ENCODE measurements at regions not wholly inside any gene's neighbourhood (a gene's known extent, or its start where the extent isn't known, plus 50 kb on each side); places are given as distances from the start of the nearest gene placed in this dataset.

DNA sequence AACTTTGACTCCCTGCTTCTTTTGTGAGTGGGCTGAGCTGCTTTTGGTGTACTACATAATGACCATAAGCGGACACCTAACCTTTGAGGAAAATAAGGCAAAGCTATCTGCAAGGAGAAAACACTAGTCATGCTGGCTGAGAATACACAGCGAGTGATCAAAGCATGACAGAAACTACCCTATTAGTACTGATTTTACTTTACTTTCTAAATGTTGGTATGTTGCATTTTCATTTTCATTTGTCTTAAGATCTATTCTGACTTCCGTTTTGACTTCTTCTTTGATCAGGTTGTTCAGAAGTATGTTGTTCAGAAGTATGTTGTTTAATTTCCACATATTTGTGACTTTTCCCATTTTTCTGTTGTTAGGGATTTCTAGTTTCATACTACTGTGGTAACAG, 361.1 kb downstream of the TRAM1L1 start (continued):
- TF ChIP-seq TAF1 (IDR thresholded peaks at IDR 0.05; ENCODE audit: borderline replicate concordance, low read depth, low read length), result no peak
- no peak for TF ChIP-seq YY1 (IDR thresholded peaks at IDR 0.05; ENCODE audit: low read depth)
- TF ChIP-seq RAD21 (IDR thresholded peaks at IDR 0.05; ENCODE audit: low read length), result no peak
- TF ChIP-seq NRF1 (IDR thresholded peaks at IDR 0.05; ENCODE audit: low read depth, low read length), result no peak
- no peak for TF ChIP-seq RFX5 (IDR thresholded peaks at IDR 0.05; ENCODE audit: low read length)
- TF ChIP-seq GABPA (IDR thresholded peaks at IDR 0.05; ENCODE audit: low read depth), result no peak

DNA sequence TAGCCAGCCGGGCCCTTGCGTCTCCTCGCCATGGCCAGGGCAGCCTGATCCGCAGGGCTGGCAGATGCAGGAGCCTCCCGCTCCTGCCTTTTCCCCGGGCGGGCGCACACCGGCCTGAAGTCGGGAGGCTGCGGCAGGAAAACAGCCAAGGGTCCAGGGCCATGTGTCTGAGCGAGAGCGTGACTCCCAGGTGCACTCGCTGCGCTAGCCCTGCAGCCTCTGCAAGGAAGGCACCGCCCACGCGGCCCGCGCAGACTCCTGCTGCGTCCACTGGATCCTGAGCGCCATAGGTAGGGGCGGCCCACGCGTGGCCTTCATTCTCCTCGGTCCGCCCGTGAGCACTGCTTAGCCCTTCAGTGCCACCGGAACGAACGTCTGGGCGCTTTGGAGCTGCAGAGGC, 379.9 kb downstream of the TRAM1L1 start:
- Histone ChIP-seq H3K27me3 (ENCODE audit: insufficient read depth) (no peaks in the 10 kb centered on the region), H3K4me1 (ENCODE audit: control insufficient read depth in 1 of 2, insufficient read depth in 2 of 2, low read depth in 1 of 2, low read length in 1 of 2) (no peaks in the 10 kb centered on the region), H3F3A (replicated peaks; ENCODE audit: insufficient read depth) (no peaks in the 10 kb centered on the region), H3K27ac (ENCODE audit: low read depth in 2 of 2, low read length in 1 of 2) (no peak overlapping the region), H3K4me3 (ENCODE audit: low read depth in 2 of 2, low read length in 1 of 2) (no peak overlapping the region), H3K79me2 (ENCODE audit: insufficient read depth) (no peaks in the 10 kb centered on the region), H3K9me2 (no peaks in the 10 kb centered on the region), H3K9ac (no peak overlapping the region), H2AFZ (ENCODE audit: low read depth) (no peak overlapping the region), H3K4me2 (no peak overlapping the region), H4K20me1 (ENCODE audit: insufficient read depth) (no peaks in the 10 kb centered on the region), H3K36me3 (replicated peaks in 1 of 2; ENCODE audit: control insufficient read depth in 1 of 2, insufficient read depth in 2 of 2, low read length in 1 of 2) (no peaks in the 10 kb centered on the region), H3K9me3 (no peaks in the 10 kb centered on the region)
- DNase-seq, result no peak
- WGBS (ENCODE audit: low lambda C conversion rate), result 62% methylated on average over 5 of the region's 32 CpGs
- no peak for TF ChIP-seq GABPA (IDR thresholded peaks at IDR 0.05; ENCODE audit: low read depth)
- TF ChIP-seq CHD2 (IDR thresholded peaks at IDR 0.05; ENCODE audit: low read length, partially characterized antibody), result no peak
- TF ChIP-seq ELF1 (IDR thresholded peaks at IDR 0.05), result no peak
- no peak for TF ChIP-seq JUND (IDR thresholded peaks at IDR 0.05)
- no peak for TF ChIP-seq RCOR1 (IDR thresholded peaks at IDR 0.05; ENCODE audit: low read length)
- TF ChIP-seq TAF1 (IDR thresholded peaks at IDR 0.05; ENCODE audit: borderline replicate concordance, low read depth, low read length), result no peak
- TF ChIP-seq NFIC (IDR thresholded peaks at IDR 0.05; ENCODE audit: borderline replicate concordance), result no peak
- TF ChIP-seq, protein P1, sequence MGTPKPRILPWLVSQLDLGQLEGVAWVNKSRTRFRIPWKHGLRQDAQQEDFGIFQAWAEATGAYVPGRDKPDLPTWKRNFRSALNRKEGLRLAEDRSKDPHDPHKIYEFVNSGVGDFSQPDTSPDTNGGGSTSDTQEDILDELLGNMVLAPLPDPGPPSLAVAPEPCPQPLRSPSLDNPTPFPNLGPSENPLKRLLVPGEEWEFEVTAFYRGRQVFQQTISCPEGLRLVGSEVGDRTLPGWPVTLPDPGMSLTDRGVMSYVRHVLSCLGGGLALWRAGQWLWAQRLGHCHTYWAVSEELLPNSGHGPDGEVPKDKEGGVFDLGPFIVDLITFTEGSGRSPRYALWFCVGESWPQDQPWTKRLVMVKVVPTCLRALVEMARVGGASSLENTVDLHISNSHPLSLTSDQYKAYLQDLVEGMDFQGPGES (IDR thresholded peaks at IDR 0.05; ENCODE audit: low read depth, low read length), result no peak
- TF ChIP-seq RXRA (IDR thresholded peaks at IDR 0.05; ENCODE audit: borderline replicate concordance, low read depth), result no peak
- no peak for TF ChIP-seq MXI1 (IDR thresholded peaks at IDR 0.05; ENCODE audit: low read depth, low read length)
- no peak for TF ChIP-seq EZH2phosphoT487 (IDR thresholded peaks at IDR 0.05; ENCODE audit: borderline replicate concordance, low read depth)
- POLR2A ChIA-PET, result no interaction called here
- CTCF ChIA-PET, result no interaction called here

DNA sequence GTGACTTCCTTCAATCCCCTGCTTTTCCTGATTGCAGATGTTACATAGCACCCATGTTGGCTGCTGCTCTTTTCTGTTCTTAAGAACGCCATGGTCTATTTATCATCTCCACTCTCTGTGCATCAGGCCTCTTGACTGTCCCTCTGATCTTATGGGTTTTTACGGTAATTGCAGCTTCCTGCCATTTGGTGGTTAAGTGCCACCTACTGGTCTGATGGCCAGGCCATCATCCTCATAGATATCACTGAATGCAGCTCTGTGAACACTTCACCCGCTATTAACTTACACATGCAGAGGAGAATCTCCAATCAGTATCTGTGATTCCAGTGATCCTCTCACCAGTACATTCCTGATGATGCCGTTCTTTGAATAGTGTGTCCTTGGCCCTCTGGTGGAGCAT, 382.4 kb downstream of the TRAM1L1 start:
- ChIA-PET POLR2A (no interaction called here), CTCF (interaction anchor here (0.9 to 1.2 kb wide), 2 partner anchors 8 to 9 kb away, joined by 3 to 4 read pairs; no protein-coding TSS in a partner anchor)
- no peaks in the 10 kb centered on the region for H4K20me1 ChIP-seq (ENCODE audit: insufficient read depth)
- peak; percentile 13 for DNase-seq
- H3K27ac ChIP-seq (ENCODE audit: low read depth in 2 of 2, low read length in 1 of 2), result no peak overlapping the region
- no peak overlapping the region for H3K9ac ChIP-seq
- WGBS (ENCODE audit: low lambda C conversion rate), result 56% methylated on average over 4 of the region's 4 CpGs
- no peak overlapping the region for H3K4me2 ChIP-seq
- H3K4me1 ChIP-seq (ENCODE audit: control insufficient read depth in 1 of 2, insufficient read depth in 2 of 2, low read depth in 1 of 2, low read length in 1 of 2), result no peaks in the 10 kb centered on the region
- no peaks in the 10 kb centered on the region for H3K9me3 ChIP-seq
- no peak overlapping the region for H2AFZ ChIP-seq (ENCODE audit: low read depth)
- H3K4me3 ChIP-seq (ENCODE audit: low read depth in 2 of 2, low read length in 1 of 2), result no peak overlapping the region
- no peaks in the 10 kb centered on the region for H3F3A ChIP-seq (replicated peaks; ENCODE audit: insufficient read depth)
- H3K79me2 ChIP-seq (ENCODE audit: insufficient read depth), result no peaks in the 10 kb centered on the region
- H3K36me3 ChIP-seq (replicated peaks in 1 of 2; ENCODE audit: control insufficient read depth in 1 of 2, insufficient read depth in 2 of 2, low read length in 1 of 2), result no peaks in the 10 kb centered on the region
- H3K9me2 ChIP-seq, result no peaks in the 10 kb centered on the region
- H3K27me3 ChIP-seq (ENCODE audit: insufficient read depth), result no peaks in the 10 kb centered on the region
- TF ChIP-seq RCOR1 (IDR thresholded peaks at IDR 0.05; ENCODE audit: low read length) (no peak), EZH2phosphoT487 (IDR thresholded peaks at IDR 0.05; ENCODE audit: borderline replicate concordance, low read depth) (no peak), MEF2A (IDR thresholded peaks at IDR 0.05; ENCODE audit: borderline replicate concordance, low read depth) (no peak), FOSL2 (IDR thresholded peaks at IDR 0.05; ENCODE audit: borderline replicate concordance, low read depth) (no peak), TAF1 (IDR thresholded peaks at IDR 0.05; ENCODE audit: borderline replicate concordance, low read depth, low read length) (no peak), CHD2 (IDR thresholded peaks at IDR 0.05; ENCODE audit: low read length, partially characterized antibody) (no peak), FOXM1 (IDR thresholded peaks at IDR 0.05; ENCODE audit: low read depth) (no peak), RAD21 (IDR thresholded peaks at IDR 0.05; ENCODE audit: low read length) (peak; percentile 5; the same call in 1 of the 2 replicates), JUND (IDR thresholded peaks at IDR 0.05) (no peak), EP300 (IDR thresholded peaks at IDR 0.05; ENCODE audit: borderline replicate concordance in 1 of 2, low read depth in 1 of 2, low read length in 1 of 2) (no peak)
- TF ChIP-seq, protein P2, sequence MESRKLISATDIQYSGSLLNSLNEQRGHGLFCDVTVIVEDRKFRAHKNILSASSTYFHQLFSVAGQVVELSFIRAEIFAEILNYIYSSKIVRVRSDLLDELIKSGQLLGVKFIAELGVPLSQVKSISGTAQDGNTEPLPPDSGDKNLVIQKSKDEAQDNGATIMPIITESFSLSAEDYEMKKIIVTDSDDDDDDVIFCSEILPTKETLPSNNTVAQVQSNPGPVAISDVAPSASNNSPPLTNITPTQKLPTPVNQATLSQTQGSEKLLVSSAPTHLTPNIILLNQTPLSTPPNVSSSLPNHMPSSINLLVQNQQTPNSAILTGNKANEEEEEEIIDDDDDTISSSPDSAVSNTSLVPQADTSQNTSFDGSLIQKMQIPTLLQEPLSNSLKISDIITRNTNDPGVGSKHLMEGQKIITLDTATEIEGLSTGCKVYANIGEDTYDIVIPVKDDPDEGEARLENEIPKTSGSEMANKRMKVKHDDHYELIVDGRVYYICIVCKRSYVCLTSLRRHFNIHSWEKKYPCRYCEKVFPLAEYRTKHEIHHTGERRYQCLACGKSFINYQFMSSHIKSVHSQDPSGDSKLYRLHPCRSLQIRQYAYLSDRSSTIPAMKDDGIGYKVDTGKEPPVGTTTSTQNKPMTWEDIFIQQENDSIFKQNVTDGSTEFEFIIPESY (IDR thresholded peaks at IDR 0.05; ENCODE audit: borderline replicate concordance, low read depth), result no peak
- TF ChIP-seq, protein P3, sequence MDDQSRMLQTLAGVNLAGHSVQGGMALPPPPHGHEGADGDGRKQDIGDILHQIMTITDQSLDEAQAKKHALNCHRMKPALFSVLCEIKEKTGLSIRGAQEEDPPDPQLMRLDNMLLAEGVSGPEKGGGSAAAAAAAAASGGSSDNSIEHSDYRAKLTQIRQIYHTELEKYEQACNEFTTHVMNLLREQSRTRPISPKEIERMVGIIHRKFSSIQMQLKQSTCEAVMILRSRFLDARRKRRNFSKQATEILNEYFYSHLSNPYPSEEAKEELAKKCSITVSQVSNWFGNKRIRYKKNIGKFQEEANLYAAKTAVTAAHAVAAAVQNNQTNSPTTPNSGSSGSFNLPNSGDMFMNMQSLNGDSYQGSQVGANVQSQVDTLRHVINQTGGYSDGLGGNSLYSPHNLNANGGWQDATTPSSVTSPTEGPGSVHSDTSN (IDR thresholded peaks at IDR 0.05), result no peak
- TF ChIP-seq, protein P4, sequence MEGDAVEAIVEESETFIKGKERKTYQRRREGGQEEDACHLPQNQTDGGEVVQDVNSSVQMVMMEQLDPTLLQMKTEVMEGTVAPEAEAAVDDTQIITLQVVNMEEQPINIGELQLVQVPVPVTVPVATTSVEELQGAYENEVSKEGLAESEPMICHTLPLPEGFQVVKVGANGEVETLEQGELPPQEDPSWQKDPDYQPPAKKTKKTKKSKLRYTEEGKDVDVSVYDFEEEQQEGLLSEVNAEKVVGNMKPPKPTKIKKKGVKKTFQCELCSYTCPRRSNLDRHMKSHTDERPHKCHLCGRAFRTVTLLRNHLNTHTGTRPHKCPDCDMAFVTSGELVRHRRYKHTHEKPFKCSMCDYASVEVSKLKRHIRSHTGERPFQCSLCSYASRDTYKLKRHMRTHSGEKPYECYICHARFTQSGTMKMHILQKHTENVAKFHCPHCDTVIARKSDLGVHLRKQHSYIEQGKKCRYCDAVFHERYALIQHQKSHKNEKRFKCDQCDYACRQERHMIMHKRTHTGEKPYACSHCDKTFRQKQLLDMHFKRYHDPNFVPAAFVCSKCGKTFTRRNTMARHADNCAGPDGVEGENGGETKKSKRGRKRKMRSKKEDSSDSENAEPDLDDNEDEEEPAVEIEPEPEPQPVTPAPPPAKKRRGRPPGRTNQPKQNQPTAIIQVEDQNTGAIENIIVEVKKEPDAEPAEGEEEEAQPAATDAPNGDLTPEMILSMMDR (IDR thresholded peaks at IDR 0.05), result peak; percentile 40
